A673 (cell line): ENCODE measurements at regions not wholly inside any gene's neighbourhood (a gene's known extent, or its start where the extent isn't known, plus 50 kb on each side); places are given as distances from the start of the nearest gene placed in this dataset.

Source experiments
- EZH2 ChIP-seq: fragments of 200-600 bp; sonication (generic); IDR thresholded peaks from 2 replicates; pipeline ENCODE4 v1.6.1; 2017; ENCODE audit warnings: borderline replicate concordance, low read depth, mild to moderate bottlenecking, mixed read lengths, antibody characterized with exemption, low read length; ENCODE audit not compliant: poor library complexity, severe bottlenecking
- TF ChIP-seq, protein P1 (sequence below): fragments of 300-800, 200-600 bp; sonication (generic); conservative IDR thresholded peaks from 2 replicates; pipeline ENCODE4 v1.5.1; 2017; ENCODE audit warnings: low read depth, mild to moderate bottlenecking, antibody characterized with exemption, low read length, moderate library complexity, mixed read lengths

DNA sequence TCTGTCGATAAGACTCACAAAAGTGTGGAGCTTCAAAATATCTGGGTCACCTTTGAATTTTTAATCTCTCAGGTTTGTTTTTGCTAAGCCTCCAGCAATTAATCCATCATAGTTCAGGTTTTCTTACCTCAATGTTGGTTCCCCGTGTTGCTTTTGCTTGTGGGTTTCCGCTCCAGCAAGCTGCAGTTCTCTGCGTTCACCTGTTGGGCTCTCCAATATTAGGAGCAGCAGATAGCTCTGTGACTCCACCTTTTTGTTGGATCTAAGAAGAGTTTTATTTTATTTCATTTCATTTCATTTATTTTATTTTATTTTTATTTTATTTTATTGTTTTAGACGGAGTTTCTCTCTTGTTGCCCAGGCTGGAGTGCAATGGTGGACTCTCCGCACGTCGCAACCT lies 335.5 kb downstream of the COL11A1 start:
- TF ChIP-seq, protein P1, sequence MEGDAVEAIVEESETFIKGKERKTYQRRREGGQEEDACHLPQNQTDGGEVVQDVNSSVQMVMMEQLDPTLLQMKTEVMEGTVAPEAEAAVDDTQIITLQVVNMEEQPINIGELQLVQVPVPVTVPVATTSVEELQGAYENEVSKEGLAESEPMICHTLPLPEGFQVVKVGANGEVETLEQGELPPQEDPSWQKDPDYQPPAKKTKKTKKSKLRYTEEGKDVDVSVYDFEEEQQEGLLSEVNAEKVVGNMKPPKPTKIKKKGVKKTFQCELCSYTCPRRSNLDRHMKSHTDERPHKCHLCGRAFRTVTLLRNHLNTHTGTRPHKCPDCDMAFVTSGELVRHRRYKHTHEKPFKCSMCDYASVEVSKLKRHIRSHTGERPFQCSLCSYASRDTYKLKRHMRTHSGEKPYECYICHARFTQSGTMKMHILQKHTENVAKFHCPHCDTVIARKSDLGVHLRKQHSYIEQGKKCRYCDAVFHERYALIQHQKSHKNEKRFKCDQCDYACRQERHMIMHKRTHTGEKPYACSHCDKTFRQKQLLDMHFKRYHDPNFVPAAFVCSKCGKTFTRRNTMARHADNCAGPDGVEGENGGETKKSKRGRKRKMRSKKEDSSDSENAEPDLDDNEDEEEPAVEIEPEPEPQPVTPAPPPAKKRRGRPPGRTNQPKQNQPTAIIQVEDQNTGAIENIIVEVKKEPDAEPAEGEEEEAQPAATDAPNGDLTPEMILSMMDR: no peak
- TF ChIP-seq EZH2: no peak
